ENCODE measurements at regions not wholly inside any gene's neighbourhood (a gene's known extent, or its start where the extent isn't known, plus 50 kb on each side); places are given as distances from the start of the nearest gene placed in this dataset.

DNA sequence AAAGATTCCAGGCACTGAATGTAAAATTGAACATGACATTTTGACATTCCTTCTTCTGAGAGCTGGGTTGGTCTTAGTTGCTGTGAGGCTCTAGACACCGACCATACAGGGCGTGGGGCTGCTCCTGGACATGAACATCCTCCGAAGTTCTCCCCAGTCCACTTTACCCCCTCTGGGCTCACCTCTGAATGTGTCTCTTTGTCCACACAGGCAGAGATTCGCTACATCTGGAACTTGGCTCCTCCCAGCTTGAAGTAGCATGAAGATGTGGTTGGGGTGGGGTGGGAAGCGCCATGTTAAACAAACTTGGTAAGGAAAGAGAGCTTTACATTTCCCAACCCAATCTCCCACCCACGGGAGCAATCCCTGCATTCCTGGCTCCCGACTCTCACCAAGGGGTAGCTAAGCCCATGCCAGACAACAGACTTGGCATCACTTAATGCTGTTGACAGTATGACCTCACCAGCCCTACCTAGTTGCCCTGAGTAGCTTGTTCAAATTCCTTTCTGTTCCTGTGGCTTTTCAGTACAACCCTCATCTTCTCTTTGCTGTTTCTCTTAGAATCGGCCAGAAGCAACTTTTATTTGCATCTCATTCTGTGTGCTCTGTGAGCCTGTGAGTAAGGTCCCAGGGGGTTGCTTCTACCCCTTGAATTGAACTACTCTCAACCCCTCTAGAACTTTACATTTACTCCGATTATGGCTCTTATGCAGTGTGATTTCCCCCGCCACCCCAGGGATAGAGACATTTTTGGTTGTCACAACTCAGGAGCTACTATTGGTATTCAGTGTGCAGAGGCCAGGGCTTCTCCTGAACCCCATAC lies 211.4 kb downstream of the SEC23IP start:
- TF ChIP-seq, protein P1, sequence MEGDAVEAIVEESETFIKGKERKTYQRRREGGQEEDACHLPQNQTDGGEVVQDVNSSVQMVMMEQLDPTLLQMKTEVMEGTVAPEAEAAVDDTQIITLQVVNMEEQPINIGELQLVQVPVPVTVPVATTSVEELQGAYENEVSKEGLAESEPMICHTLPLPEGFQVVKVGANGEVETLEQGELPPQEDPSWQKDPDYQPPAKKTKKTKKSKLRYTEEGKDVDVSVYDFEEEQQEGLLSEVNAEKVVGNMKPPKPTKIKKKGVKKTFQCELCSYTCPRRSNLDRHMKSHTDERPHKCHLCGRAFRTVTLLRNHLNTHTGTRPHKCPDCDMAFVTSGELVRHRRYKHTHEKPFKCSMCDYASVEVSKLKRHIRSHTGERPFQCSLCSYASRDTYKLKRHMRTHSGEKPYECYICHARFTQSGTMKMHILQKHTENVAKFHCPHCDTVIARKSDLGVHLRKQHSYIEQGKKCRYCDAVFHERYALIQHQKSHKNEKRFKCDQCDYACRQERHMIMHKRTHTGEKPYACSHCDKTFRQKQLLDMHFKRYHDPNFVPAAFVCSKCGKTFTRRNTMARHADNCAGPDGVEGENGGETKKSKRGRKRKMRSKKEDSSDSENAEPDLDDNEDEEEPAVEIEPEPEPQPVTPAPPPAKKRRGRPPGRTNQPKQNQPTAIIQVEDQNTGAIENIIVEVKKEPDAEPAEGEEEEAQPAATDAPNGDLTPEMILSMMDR (IDR thresholded peaks at IDR 0.05), result no peak
- no peak for TF ChIP-seq EP300 (IDR thresholded peaks at IDR 0.05)
- TF ChIP-seq POLR2AphosphoS5 (IDR thresholded peaks at IDR 0.05), result no peak
- no peak for TF ChIP-seq POLR2A (IDR thresholded peaks at IDR 0.05)
